Heart left ventricle (tissue), 13 donors: ENCODE measurements at regions not wholly inside any gene's neighbourhood (a gene's known extent, or its start where the extent isn't known, plus 50 kb on each side); places are given as distances from the start of the nearest gene placed in this dataset.

ENCODE experiments used
- CTCF ChIP-seq, 12 donors: fragments of 200-600 bp; sonication (generic) in 4 of 12; IDR thresholded peaks; one replicate each; pipeline versions ENCODE4 v1.5.0 to v1.8.0; 2018 to 2022; ENCODE audit warnings: antibody characterized with exemption in 12 of 12, mild to moderate bottlenecking in 5 of 12
- POLR2A ChIP-seq, 2 donors: fragments of 450-650 bp; IDR thresholded peaks; one replicate each; pipeline ENCODE4 v1.6.1; 2017; ENCODE audit warnings: antibody characterized with exemption in 2 of 2, mild to moderate bottlenecking in 2 of 2, moderate library complexity in 2 of 2
- donor health status: ischemic (EF 13 %, LVEDD 7.1; RV severe dilation, severe dysfunction).
- donor health status: DM: no; HTN: yes; CAD: no.
- donor health status: DM: no; HTN: no; CAD: no.
- donor health status: ischemic (EF 25% LVEDD 6.9; RV normal size, moderate dysfunction).
- donor health status: ischemic (EF 25% LVEDD 5.7; RV mildly dilated, moderate dysfunction).
- donor health status: ischemic (EF 35%, LVEDD 5.7; RV mildly dilated, moderate dysfunction).
- donor health status: nonischemic (EF 11% LVEDD 7.7; RV severe dilation, severe dysfunction).
- donor health status: DM: yes; HTN: yes; CAD: no.
- donor health status: PGD.
- donor health status: ischemic (EF 29% LVEDD 5.4; RV normal size, mild dysfunction).
- donor health status: nonischemic (EF 23%, LVEDD 6.1; RV moderate dilation, normal function).

- TF ChIP-seq CTCF (IDR thresholded peaks at IDR 0.05) (no peak), POLR2A (IDR thresholded peaks at IDR 0.05) (no peak)
Measured at GRCh38 chr15:29900237-29901189, 78.2 kb upstream of the TJP1 start.
